ENCODE measurements at regions not wholly inside any gene's neighbourhood (a gene's known extent, or its start where the extent isn't known, plus 50 kb on each side); places are given as distances from the start of the nearest gene placed in this dataset.

- TF ChIP-seq CTCF (conservative IDR thresholded peaks at IDR 0.05; ENCODE audit: low read length) (no peak), EZH2phosphoT487 (IDR thresholded peaks at IDR 0.05; ENCODE audit: borderline replicate concordance, low read depth, low read length) (no peak)
These were observed 266.4 kb upstream of the GRIP1 start for GRCh38 chr12:66945189-66945817.
